CD4-positive, alpha-beta T cell (primary cell): ENCODE measurements at regions not wholly inside any gene's neighbourhood (a gene's known extent, or its start where the extent isn't known, plus 50 kb on each side); places are given as distances from the start of the nearest gene placed in this dataset.

Experiments used
- ATAC-seq: fragments of 200-7000 bp; cut with Tn5 transposase; one replicate; pipeline ENCODE4 v1.10.0; 2022; ENCODE audit warnings: mild to moderate bottlenecking; ENCODE audit not compliant: poor library complexity
- CTCF ChIA-PET: fragments of 350-600 bp; sonication (Branson Sonifier 250); formaldehyde crosslinking; loops from one replicate; lab custom pipeline; 2021; ENCODE audit warnings: antibody characterized with exemption, inconsistent platforms; lab: Charles Lee
- POLR2A ChIA-PET: fragments of 350-600 bp; sonication (Branson Sonifier 250); formaldehyde crosslinking; loops from one replicate; lab custom pipeline; 2021; ENCODE audit warnings: antibody characterized with exemption, inconsistent platforms; lab: Charles Lee
- DNase-seq, 14 experiments: peaks; one replicate each; pipeline ENCODE4 v3.0.0-alpha.2; 2013 to 2020; ENCODE audit warnings: mixed read lengths in 2 of 14
- H3K27ac ChIP-seq, 2 donors: one replicate each; pipeline versions ENCODE4 v1.5.1 to v1.7.0; 2013; ENCODE audit warnings: low read length in 2 of 2, low read depth in 1 of 2, mild to moderate bottlenecking in 1 of 2
- H3K27me3 ChIP-seq, 2 experiments: 1 replicate in 1 of 2; 2 replicates in 1 of 2; pipeline versions ENCODE4 v1.6.1 to v1.7.0; 2013; ENCODE audit warnings: low read length in 2 of 2, control low read depth in 1 of 2, mild to moderate bottlenecking in 1 of 2, moderate library complexity in 1 of 2; ENCODE audit not compliant: insufficient read depth in 2 of 2, control insufficient read depth in 1 of 2
- H3K36me3 ChIP-seq: one replicate; pipeline ENCODE4 v1.6.1; 2013; ENCODE audit warnings: low read length, control low read depth; ENCODE audit not compliant: insufficient read depth
- H3K4me1 ChIP-seq: one replicate; pipeline ENCODE4 v1.6.1; 2013; ENCODE audit warnings: low read length, control low read depth; ENCODE audit not compliant: insufficient read depth
- H3K4me3 ChIP-seq: one replicate; pipeline ENCODE4 v1.5.1; 2013; ENCODE audit warnings: mild to moderate bottlenecking, low read length, moderate library complexity
- H3K9me3 ChIP-seq, 2 experiments: 1 replicate in 1 of 2; 2 replicates in 1 of 2; pipeline versions ENCODE4 v1.6.1 to v1.7.0; 2013; ENCODE audit warnings: low read length in 2 of 2, mild to moderate bottlenecking in 2 of 2, control low read depth in 1 of 2, moderate library complexity in 1 of 2; ENCODE audit not compliant: control insufficient read depth in 1 of 2, insufficient read depth in 1 of 2
- H3K27ac Mint-ChIP-seq: one replicate; pipeline ENCODE4 v1.8.0; 2020; ENCODE audit warnings: mixed read lengths
- H3K27me3 Mint-ChIP-seq: one replicate; pipeline ENCODE4 v1.8.0; 2021; ENCODE audit warnings: mixed read lengths
- H3K36me3 Mint-ChIP-seq: one replicate; pipeline ENCODE4 v1.8.0; 2021; ENCODE audit warnings: low read depth, mixed read lengths
- H3K4me1 Mint-ChIP-seq: one replicate; pipeline ENCODE4 v1.8.0; 2021; ENCODE audit warnings: low read depth, mixed read lengths
- H3K4me3 Mint-ChIP-seq: one replicate; pipeline ENCODE4 v1.8.0; 2020; ENCODE audit warnings: mild to moderate bottlenecking, mixed read lengths
- H3K9me3 Mint-ChIP-seq: one replicate; pipeline ENCODE4 v1.8.0; 2020; ENCODE audit warnings: mixed read lengths
- intact Hi-C, 2 experiments: fragments of 100-400 bp; cut with DNase I in 1 of 2; cut with micrococcal nuclease in 1 of 2; formaldehyde crosslinking; loops; one replicate each; pipeline versions ENCODE4 v1.15.1 to v1.9.0; 2023 to 2025; cut with DNase I, micrococcal nuclease
- TF ChIP-seq, protein P1 (sequence below): fragments of 200-600 bp; IDR thresholded peaks from one replicate; pipeline ENCODE4 v1.8.0; 2022; ENCODE audit warnings: antibody characterized with exemption, mild to moderate bottlenecking

DNA sequence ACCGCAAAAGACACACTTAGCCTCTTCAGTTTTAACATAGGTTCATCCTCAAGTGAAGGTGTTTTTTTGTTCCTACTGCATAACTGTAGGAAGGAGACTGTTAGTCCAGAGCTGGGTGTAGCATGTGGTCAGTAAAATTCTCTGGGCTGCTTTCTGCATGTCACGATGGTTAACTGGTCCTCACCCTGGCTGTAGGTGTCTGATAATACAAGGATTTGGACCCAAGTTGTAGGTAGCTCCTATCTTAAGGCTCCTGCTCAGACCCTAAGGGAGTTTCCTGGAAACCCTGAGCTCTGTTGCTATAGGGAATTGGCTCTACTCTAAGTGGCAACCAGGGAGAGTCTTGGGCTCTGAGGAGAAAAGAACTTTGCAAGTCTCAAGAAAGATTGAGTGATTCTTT is 112.9 kb downstream of the SAMD9 start:
- Histone ChIP-seq H3K4me3 (no peak overlapping the region), H3K36me3 (no peaks in the 10 kb centered on the region), H3K9me3 (no peaks in the 10 kb centered on the region), H3K27me3 (peaks cover 4 to 7% of the 10 kb centered on the region in 2 experiments), H3K4me1 (no peaks in the 10 kb centered on the region), H3K27ac (no peak overlapping the region)
- no peaks in the 10 kb centered on the region for H3K36me3 Mint-ChIP-seq
- peaks cover 6% of the 10 kb centered on the region for H3K27me3 Mint-ChIP-seq
- H3K4me3 Mint-ChIP-seq, result no peak overlapping the region
- intact Hi-C loops, result no loop called here
- ChIA-PET POLR2A (no interaction called here), CTCF (interaction anchor here (1.6 kb wide), 1 partner anchor 18 kb away, joined by 3 read pairs; no protein-coding TSS in a partner anchor)
- no peaks in the 10 kb centered on the region for H3K9me3 Mint-ChIP-seq
- DNase-seq, result no peak
- ATAC-seq, result no peak
- no peak overlapping the region for H3K27ac Mint-ChIP-seq
- H3K4me1 Mint-ChIP-seq, result no peaks in the 10 kb centered on the region
- TF ChIP-seq, protein P1, sequence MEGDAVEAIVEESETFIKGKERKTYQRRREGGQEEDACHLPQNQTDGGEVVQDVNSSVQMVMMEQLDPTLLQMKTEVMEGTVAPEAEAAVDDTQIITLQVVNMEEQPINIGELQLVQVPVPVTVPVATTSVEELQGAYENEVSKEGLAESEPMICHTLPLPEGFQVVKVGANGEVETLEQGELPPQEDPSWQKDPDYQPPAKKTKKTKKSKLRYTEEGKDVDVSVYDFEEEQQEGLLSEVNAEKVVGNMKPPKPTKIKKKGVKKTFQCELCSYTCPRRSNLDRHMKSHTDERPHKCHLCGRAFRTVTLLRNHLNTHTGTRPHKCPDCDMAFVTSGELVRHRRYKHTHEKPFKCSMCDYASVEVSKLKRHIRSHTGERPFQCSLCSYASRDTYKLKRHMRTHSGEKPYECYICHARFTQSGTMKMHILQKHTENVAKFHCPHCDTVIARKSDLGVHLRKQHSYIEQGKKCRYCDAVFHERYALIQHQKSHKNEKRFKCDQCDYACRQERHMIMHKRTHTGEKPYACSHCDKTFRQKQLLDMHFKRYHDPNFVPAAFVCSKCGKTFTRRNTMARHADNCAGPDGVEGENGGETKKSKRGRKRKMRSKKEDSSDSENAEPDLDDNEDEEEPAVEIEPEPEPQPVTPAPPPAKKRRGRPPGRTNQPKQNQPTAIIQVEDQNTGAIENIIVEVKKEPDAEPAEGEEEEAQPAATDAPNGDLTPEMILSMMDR, result no peak

DNA sequence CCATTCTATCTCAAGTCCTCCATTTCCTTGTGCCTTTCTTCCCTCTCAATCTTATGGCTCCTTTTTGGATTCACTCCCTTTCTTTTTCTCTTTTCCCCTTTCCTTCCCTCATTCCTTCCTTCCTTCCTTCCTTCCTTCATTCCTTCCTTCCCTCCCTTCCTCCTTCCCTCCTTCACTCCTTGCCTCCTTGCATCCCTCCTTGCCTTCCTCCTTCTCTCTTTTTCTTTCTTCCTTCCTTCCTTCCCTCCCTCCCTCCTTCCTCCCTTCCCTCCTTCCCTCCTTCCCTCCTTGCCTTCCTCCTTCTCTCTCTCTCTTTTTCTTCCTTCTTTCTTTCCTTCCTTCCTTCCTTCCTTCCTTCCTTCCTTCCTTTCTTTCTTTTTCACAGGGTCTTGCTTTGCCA is 120.1 kb downstream of the SAMD9 start:
- Histone ChIP-seq H3K27ac (no peak overlapping the region), H3K36me3 (no peaks in the 10 kb centered on the region), H3K9me3 (no peaks in the 10 kb centered on the region), H3K4me3 (no peak overlapping the region), H3K27me3 (peaks cover 0 to 4% of the 10 kb centered on the region in 2 experiments), H3K4me1 (no peaks in the 10 kb centered on the region)
- Mint-ChIP-seq H3K9me3 (no peaks in the 10 kb centered on the region), H3K27ac (no peak overlapping the region), H3K4me3 (no peak overlapping the region), H3K4me1 (no peaks in the 10 kb centered on the region), H3K27me3 (peaks cover 1% of the 10 kb centered on the region), H3K36me3 (no peaks in the 10 kb centered on the region)
- ATAC-seq, result no peak
- ChIA-PET CTCF (no interaction called here), POLR2A (no interaction called here)
- no peak for DNase-seq
- intact Hi-C loops, result no loop called here
- TF ChIP-seq, protein P1, result no peak

DNA sequence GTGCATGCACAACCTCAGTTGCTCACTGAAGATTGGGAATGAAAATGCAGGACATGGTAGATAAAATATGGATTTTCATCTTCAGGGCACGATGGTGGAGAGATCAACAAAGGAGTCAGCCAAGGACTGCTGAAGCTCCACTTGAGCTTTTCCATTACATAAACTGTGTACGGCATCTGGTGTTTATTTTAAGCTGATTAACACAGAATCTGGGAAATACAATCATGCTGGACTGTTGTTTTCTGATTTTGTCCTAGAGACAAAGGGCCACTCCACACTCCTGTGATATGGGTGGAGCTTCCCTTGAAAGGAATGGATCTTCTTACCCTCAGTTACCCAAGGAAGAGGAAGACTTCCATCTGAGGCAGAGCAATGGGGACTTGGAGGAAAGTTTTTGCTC is 120.6 kb downstream of the SAMD9 start:
- H3K4me1 ChIP-seq, result no peaks in the 10 kb centered on the region
- H3K27ac ChIP-seq, result no peak overlapping the region
- CTCF ChIA-PET, result no interaction called here
- H3K9me3 ChIP-seq, result no peaks in the 10 kb centered on the region
- Mint-ChIP-seq H3K27me3 (no peaks in the 10 kb centered on the region), H3K27ac (no peak overlapping the region), H3K4me1 (no peaks in the 10 kb centered on the region), H3K9me3 (no peaks in the 10 kb centered on the region), H3K36me3 (no peaks in the 10 kb centered on the region), H3K4me3 (no peak overlapping the region)
- no peaks in the 10 kb centered on the region for H3K36me3 ChIP-seq
- ATAC-seq (no peak), DNase-seq (no peak)
- TF ChIP-seq, protein P1, result no peak
- H3K4me3 ChIP-seq, result no peak overlapping the region
- intact Hi-C loops, result no loop called here
- peaks cover 0 to 4% of the 10 kb centered on the region in 2 experiments for H3K27me3 ChIP-seq
- POLR2A ChIA-PET, result no interaction called here
